ENCODE measurements at regions not wholly inside any gene's neighbourhood (a gene's known extent, or its start where the extent isn't known, plus 50 kb on each side); places are given as distances from the start of the nearest gene placed in this dataset.
"Not testable (repeated sequence)": the region's sequence is repeated elsewhere in the genome, so short reads cannot be mapped to it uniquely, and the experiment has no call there.

- ATAC-seq; H3K27ac Mint-ChIP-seq; DNase-seq (ENCODE audit: low spot score in 2 of 2); H3K36me3 Mint-ChIP-seq: not testable (repeated sequence)
- H3K9me3 Mint-ChIP-seq = peaks cover 0 to 11% of the 10 kb centered on the region in 2 donors
Measured at GRCh38 chr1:80288750-80289149, 1282.2 kb upstream of the ADGRL4 start.

DNA sequence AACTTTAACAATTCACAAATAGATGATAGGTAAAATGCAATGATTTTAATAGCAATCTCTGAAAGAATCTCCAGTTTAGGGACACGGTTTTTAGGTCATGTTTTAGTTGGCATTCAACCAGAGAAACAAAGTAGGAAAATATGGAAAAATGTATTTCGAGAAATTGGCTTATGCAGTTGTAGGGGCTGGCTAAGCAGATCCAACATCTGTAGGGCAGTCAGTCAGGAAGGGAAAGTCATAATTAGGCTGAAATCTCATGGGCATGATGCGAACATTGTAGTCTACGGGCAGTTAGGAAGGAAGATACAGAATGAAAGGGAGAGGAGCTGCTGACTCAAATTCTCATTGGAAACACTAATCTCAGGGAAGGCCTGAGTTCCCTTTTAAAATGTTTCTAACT lies 1276.0 kb upstream of the ADGRL4 start:
- H3K9me3 Mint-ChIP-seq = peaks cover 10 to 21% of the 10 kb centered on the region in 2 donors
- DNase-seq (ENCODE audit: low spot score in 2 of 2) = no peak
- H3K27ac Mint-ChIP-seq = no peak overlapping the region
- ATAC-seq = no peak
- H3K36me3 Mint-ChIP-seq = peaks cover 0 to 4% of the 10 kb centered on the region in 2 donors

GRCh38 chr1:80278936-80279335 lies 1272.4 kb upstream of the ADGRL4 start:
- Mint-ChIP-seq H3K9me3 (peaks cover 13 to 26% of the 10 kb centered on the region in 2 donors), H3K36me3 (no peaks in the 10 kb centered on the region), H3K27ac (no peak overlapping the region)
- DNase-seq (ENCODE audit: low spot score in 2 of 2) (no peak), ATAC-seq (no peak)

DNA sequence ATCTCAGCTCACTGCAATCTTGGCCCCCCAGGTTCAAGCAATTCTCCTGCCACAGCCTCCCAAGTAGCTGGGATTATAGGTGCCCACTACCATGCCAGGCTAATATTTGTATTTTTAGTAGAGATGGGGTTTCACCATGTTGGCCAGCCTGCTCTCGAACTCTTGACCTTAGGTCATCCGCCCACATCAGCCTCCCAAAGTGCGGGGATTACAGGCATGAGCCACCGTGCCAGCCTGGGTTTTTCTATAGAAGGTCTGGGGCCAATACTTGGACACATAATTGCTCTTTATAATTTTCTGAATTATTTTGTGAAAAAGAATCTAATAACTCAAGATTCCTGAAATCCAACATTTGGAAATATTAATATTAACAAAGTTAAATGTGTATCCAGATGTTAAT lies 1267.7 kb upstream of the ADGRL4 start:
- no peak overlapping the region for H3K27ac Mint-ChIP-seq
- peaks cover 6 to 8% of the 10 kb centered on the region in 2 donors for H3K9me3 Mint-ChIP-seq
- no peaks in the 10 kb centered on the region for H3K36me3 Mint-ChIP-seq
- ATAC-seq (no peak), DNase-seq (ENCODE audit: low spot score in 2 of 2) (no peak)

DNA sequence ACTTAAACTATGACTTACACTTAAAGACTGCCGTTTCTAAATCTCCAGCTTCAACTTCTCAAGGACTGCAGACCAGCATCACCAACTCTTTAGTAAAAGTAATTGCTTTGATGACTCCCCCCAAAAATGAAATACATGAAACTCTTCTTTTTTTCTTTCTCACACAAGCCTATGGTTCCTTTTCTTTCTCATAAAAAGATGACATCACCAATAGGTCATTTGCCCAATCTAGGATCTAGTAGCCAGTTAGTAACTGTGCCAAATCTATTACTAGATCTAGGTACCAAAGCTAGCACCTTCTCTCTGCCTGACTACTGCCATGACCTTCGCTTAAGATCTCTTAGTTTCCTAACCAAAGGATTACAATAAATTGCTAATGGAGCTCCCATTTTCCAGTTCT lies 1266.0 kb upstream of the ADGRL4 start:
- Mint-ChIP-seq H3K9me3 (peaks cover 8 to 11% of the 10 kb centered on the region in 2 donors), H3K27ac (no peak overlapping the region), H3K36me3 (no peaks in the 10 kb centered on the region)
- ATAC-seq (no peak), DNase-seq (ENCODE audit: low spot score in 2 of 2) (no peak)

DNA sequence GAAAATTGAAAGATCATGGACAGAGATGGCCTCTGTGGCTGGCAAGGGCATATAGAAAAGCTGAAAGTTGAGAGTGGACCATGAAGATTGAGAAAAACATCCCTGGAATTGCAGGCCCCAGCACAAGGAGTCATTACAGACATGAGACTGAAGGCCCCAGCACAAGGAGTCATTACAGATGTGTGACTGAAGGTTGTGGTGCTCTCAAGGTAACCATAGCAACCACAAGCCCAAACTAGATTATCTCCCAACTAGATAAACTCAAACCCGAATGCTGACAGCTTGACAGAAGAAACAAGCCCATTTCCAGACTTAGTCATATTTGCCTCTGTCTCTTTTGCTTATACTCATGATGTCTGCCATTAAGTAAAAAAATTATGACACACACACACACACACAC lies 1252.1 kb upstream of the ADGRL4 start:
- peaks cover 30 to 36% of the 10 kb centered on the region in 2 donors for H3K9me3 Mint-ChIP-seq
- ATAC-seq (no peak), DNase-seq (ENCODE audit: low spot score in 2 of 2) (no peak)
- H3K36me3 Mint-ChIP-seq = peaks cover 0 to 19% of the 10 kb centered on the region in 2 donors
- no peak overlapping the region for H3K27ac Mint-ChIP-seq

DNA sequence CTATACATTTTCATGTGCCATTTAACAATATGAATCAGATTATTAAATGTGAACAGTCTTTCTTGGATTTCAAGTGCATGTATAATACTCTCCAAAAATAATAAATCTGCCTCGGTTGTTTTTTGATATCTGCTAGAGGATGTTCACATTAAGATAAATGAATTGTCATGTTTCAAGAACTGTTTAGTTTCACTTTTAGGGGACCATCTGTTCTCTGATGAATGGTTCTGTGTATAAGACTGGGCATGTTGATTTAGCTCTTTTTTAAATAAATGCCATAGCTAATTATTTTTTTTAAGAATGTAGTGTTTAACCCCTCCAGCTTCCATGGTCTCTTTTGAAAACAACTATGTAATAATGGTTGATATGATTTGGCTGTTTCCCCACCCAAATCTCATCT lies 1245.1 kb upstream of the ADGRL4 start:
- Mint-ChIP-seq H3K36me3 (no peaks in the 10 kb centered on the region), H3K27ac (no peak overlapping the region), H3K9me3 (peaks cover 9 to 14% of the 10 kb centered on the region in 2 donors)
- ATAC-seq (no peak), DNase-seq (ENCODE audit: low spot score in 2 of 2) (no peak)

DNA sequence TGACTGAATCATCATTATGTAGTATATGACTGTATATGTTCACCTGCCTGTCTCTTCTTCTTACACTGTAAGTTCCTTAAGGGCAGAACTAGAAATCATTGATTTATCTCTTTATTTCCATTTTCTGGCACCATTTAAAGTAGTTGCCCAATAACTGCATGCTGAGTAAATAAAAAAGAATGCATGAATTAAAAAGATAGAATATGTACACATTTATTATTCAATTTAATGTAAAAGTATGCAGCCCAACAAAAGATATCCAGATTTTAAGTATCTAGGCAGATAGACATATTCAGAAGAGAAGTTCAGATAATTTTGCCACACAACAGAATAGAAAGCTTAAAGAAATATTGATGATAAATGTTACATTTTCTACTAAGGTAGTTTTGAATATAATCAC lies 1244.6 kb upstream of the ADGRL4 start:
- Mint-ChIP-seq H3K36me3 (no peaks in the 10 kb centered on the region), H3K27ac (no peak overlapping the region), H3K9me3 (peaks cover 9 to 14% of the 10 kb centered on the region in 2 donors)
- ATAC-seq (no peak), DNase-seq (ENCODE audit: low spot score in 2 of 2) (no peak)

DNA sequence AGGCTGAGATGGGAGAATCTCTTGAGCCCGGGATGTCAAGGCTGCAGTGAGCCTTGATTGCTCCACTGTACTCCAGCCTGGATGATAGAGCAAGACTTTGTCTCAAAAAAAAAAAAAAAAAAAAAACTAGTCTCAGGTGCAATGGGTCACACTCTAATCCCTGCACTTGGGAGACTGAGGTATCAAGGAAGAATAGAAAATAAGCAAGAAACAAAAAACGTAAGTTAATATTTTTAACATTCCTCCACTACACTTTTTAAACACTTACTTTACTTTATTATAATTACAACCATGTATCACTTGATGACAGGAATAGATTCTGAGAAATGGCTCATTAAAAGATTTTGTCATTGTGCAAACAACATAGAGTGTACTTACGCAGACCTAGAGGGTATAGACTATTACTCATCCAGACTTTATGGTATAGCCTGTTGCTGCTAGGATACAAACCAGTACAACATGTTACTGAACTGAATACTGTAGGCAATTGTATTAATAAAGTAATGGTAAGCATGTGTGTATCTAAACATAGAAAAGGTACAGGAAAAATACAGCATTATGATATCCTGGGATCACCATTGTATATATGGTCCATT lies 1244.1 kb upstream of the ADGRL4 start:
- H3K27ac Mint-ChIP-seq = no peak overlapping the region
- DNase-seq (ENCODE audit: low spot score in 2 of 2) (no peak), ATAC-seq (no peak)
- H3K36me3 Mint-ChIP-seq = no peaks in the 10 kb centered on the region
- peaks cover 9 to 14% of the 10 kb centered on the region in 2 donors for H3K9me3 Mint-ChIP-seq

GRCh38 chr1:80249699-80250098 lies 1243.2 kb upstream of the ADGRL4 start:
- no peaks in the 10 kb centered on the region for H3K36me3 Mint-ChIP-seq
- H3K27ac Mint-ChIP-seq = no peak overlapping the region
- no peak for DNase-seq (ENCODE audit: low spot score in 2 of 2)
- H3K9me3 Mint-ChIP-seq = peaks cover 12 to 15% of the 10 kb centered on the region in 2 donors
- ATAC-seq = no peak

- no peak for ATAC-seq
- no peak for DNase-seq (ENCODE audit: low spot score in 2 of 2)
- H3K9me3 Mint-ChIP-seq = peaks cover 9 to 13% of the 10 kb centered on the region in 2 donors
- H3K36me3 Mint-ChIP-seq = no peaks in the 10 kb centered on the region
- H3K27ac Mint-ChIP-seq = no peak overlapping the region
Measured at GRCh38 chr1:80248886-80249285, 1242.4 kb upstream of the ADGRL4 start.

- ATAC-seq = no peak
- Mint-ChIP-seq H3K36me3 (no peaks in the 10 kb centered on the region), H3K27ac (no peak overlapping the region), H3K9me3 (peaks cover 5 to 16% of the 10 kb centered on the region in 2 donors)
- no peak for DNase-seq (ENCODE audit: low spot score in 2 of 2)
Measured at GRCh38 chr1:80245813-80246212, 1239.3 kb upstream of the ADGRL4 start.

GRCh38 chr1:80244372-80244771 lies 1237.8 kb upstream of the ADGRL4 start:
- no peak for ATAC-seq
- DNase-seq (ENCODE audit: low spot score in 2 of 2) = no peak
- no peak overlapping the region for H3K27ac Mint-ChIP-seq
- peaks cover 5 to 25% of the 10 kb centered on the region in 2 donors for H3K9me3 Mint-ChIP-seq
- no peaks in the 10 kb centered on the region for H3K36me3 Mint-ChIP-seq

GRCh38 chr1:80241566-80241965 lies 1235.0 kb upstream of the ADGRL4 start:
- no peak for ATAC-seq
- no peak for DNase-seq (ENCODE audit: low spot score in 2 of 2)
- H3K36me3 Mint-ChIP-seq = no peaks in the 10 kb centered on the region
- H3K9me3 Mint-ChIP-seq = peaks cover 0 to 25% of the 10 kb centered on the region in 2 donors
- no peak overlapping the region for H3K27ac Mint-ChIP-seq

DNA sequence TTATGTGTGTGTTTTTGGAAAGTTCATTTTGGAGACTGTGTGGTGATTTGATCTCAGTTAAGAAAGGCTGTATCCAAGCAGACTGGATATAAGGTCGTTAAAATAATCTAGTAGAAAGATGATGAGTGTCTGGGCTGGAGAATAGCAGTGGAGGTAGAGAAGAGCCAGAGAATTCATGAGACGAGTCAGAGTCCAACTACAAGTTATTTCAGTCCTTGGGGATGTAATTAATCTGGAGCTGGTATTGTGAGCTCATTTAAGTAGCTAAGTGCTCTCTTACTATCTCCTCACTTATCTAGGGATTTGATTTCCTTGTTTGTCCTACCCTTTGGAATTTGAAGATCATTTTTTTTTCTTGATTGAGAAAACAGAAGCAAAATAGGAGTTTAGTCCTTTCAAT lies 1219.0 kb upstream of the ADGRL4 start:
- ATAC-seq = no peak
- no peaks in the 10 kb centered on the region for H3K36me3 Mint-ChIP-seq
- DNase-seq (ENCODE audit: low spot score in 2 of 2) = no peak
- H3K27ac Mint-ChIP-seq = no peak overlapping the region
- H3K9me3 Mint-ChIP-seq = peaks cover 11 to 12% of the 10 kb centered on the region in 2 donors

DNA sequence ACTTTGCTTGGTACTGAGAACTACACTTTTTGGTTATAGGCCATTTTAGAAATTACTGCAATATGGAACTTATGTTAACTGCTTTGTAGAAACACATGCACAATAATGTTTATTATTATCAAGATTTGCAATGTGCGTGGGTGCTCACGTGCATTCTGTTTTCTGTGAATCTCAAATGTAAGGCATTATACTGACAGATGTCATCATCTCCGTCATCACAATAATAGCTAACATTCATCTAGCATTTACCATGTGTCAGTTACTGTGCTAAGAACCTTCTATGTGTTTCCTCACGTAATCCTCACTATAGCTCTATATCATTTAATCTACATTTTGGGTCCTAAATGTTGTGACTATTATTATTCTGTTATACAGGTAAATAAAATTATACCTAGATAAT lies 1214.8 kb upstream of the ADGRL4 start:
- peaks cover 6 to 11% of the 10 kb centered on the region in 2 donors for H3K9me3 Mint-ChIP-seq
- no peak for ATAC-seq
- no peak overlapping the region for H3K27ac Mint-ChIP-seq
- no peaks in the 10 kb centered on the region for H3K36me3 Mint-ChIP-seq
- no peak for DNase-seq (ENCODE audit: low spot score in 2 of 2)

GRCh38 chr1:80218112-80218511 lies 1211.6 kb upstream of the ADGRL4 start:
- Mint-ChIP-seq H3K9me3 (no peaks in the 10 kb centered on the region), H3K27ac (no peak overlapping the region), H3K36me3 (no peaks in the 10 kb centered on the region)
- ATAC-seq (no peak), DNase-seq (ENCODE audit: low spot score in 2 of 2) (no peak)

GRCh38 chr1:80217377-80217986 lies 1211.0 kb upstream of the ADGRL4 start:
- DNase-seq (ENCODE audit: low spot score in 2 of 2) = no peak
- no peak for ATAC-seq
- Mint-ChIP-seq H3K36me3 (no peaks in the 10 kb centered on the region), H3K9me3 (no peaks in the 10 kb centered on the region), H3K27ac (no peak overlapping the region)

All from activated naive CD4-positive, alpha-beta T cell treated with anti-CD3 and anti-CD28 coated beads, Interleukin-2, amount 50 U/mL, for 72 hours (primary cell).